Neural progenitor cell (in vitro differentiated cells): ENCODE measurements at regions not wholly inside any gene's neighbourhood (a gene's known extent, or its start where the extent isn't known, plus 50 kb on each side); places are given as distances from the start of the nearest gene placed in this dataset.

Source experiments
- DNase-seq: peaks from one replicate; pipeline ENCODE4 v3.0.0-alpha.2; 2016; ENCODE audit warnings: low spot score
- H2AFZ ChIP-seq: fragments of 200-600 bp; sonication (generic); replicated peaks from 2 replicates; pipeline ENCODE4 v1.6.1; 2016; ENCODE audit warnings: antibody characterized with exemption
- H3F3A ChIP-seq: fragments of 200-600 bp; sonication (generic); 2 replicates; pipeline ENCODE4 v1.6.1; 2016; ENCODE audit warnings: antibody characterized with exemption, low read depth
- H3K27ac ChIP-seq: fragments of 200-600 bp; sonication (generic); 2 replicates; pipeline ENCODE4 v1.5.1; 2016; ENCODE audit warnings: mild to moderate bottlenecking
- H3K27me3 ChIP-seq: fragments of 200-600 bp; sonication (generic); 2 replicates; pipeline ENCODE4 v1.6.1; 2016; ENCODE audit warnings: mild to moderate bottlenecking, moderate library complexity
- H3K36me3 ChIP-seq: fragments of 200-600 bp; sonication (generic); 2 replicates; pipeline ENCODE4 v1.5.1; 2016
- H3K4me1 ChIP-seq: fragments of 200-600 bp; sonication (generic); 2 replicates; pipeline ENCODE4 v1.6.1; 2016; ENCODE audit warnings: mixed run types
- H3K4me2 ChIP-seq: fragments of 200-600 bp; sonication (generic); 2 replicates; pipeline ENCODE4 v1.6.1; 2016
- H3K4me3 ChIP-seq: fragments of 200-600 bp; sonication (generic); 2 replicates; pipeline ENCODE4 v1.5.1; 2016
- H3K79me2 ChIP-seq: fragments of 200-600 bp; sonication (generic); 2 replicates; pipeline ENCODE4 v1.6.1; 2016; ENCODE audit warnings: low read depth
- H3K9ac ChIP-seq: fragments of 200-600 bp; sonication (generic); 2 replicates; pipeline ENCODE4 v1.6.1; 2016
- H3K9me3 ChIP-seq: fragments of 200-600 bp; sonication (generic); 2 replicates; pipeline ENCODE4 v1.5.1; 2016; ENCODE audit warnings: low read depth
- H4K20me1 ChIP-seq: fragments of 200-600 bp; sonication (generic); 2 replicates; pipeline ENCODE4 v1.6.1; 2016; ENCODE audit warnings: low read depth
- H3K27ac Mint-ChIP-seq: 3 replicates; pipeline ENCODE4 v1.8.0; 2021; ENCODE audit warnings: mixed read lengths
- H3K27me3 Mint-ChIP-seq: 2 replicates; pipeline ENCODE4 v1.8.0; 2022; ENCODE audit warnings: low read depth, mild to moderate bottlenecking, inconsistent platforms, moderate library complexity, mixed read lengths; ENCODE audit not compliant: insufficient read depth
- H3K36me3 Mint-ChIP-seq: 3 replicates; pipeline ENCODE4 v1.8.0; 2021; ENCODE audit warnings: mixed read lengths
- H3K4me1 Mint-ChIP-seq: 3 replicates; pipeline ENCODE4 v1.8.0; 2021; ENCODE audit warnings: mixed read lengths
- H3K4me3 Mint-ChIP-seq: 3 replicates; pipeline ENCODE4 v1.8.0; 2021; ENCODE audit warnings: mild to moderate bottlenecking, moderate library complexity, mixed read lengths
- H3K9me3 Mint-ChIP-seq: 3 replicates; pipeline ENCODE4 v1.8.0; 2020; ENCODE audit warnings: mixed read lengths
- EZH2 ChIP-seq: fragments of 200-600 bp; sonication (generic); IDR thresholded peaks from 2 replicates; pipeline ENCODE4 v1.6.1; 2017; ENCODE audit warnings: antibody characterized with exemption, mild to moderate bottlenecking, moderate library complexity
- EZH2phosphoT487 ChIP-seq: fragments of 200-600 bp; sonication (generic); IDR thresholded peaks from 2 replicates; pipeline ENCODE4 v1.6.1; 2017; ENCODE audit warnings: antibody characterized with exemption
- TF ChIP-seq, protein P1 (sequence below): fragments of 200-600 bp; sonication (generic); IDR thresholded peaks from 2 replicates; pipeline ENCODE4 v1.5.1; 2017; ENCODE audit warnings: antibody characterized with exemption, mild to moderate bottlenecking

GRCh38 chr4:134687646-134688628 is 486.3 kb upstream of the PABPC4L start:
- no peaks in the 10 kb centered on the region for H3K36me3 Mint-ChIP-seq
- DNase-seq: no peak
- Histone ChIP-seq H3K9ac (no peak overlapping the region), H3K27me3 (no peaks in the 10 kb centered on the region), H3K36me3 (no peaks in the 10 kb centered on the region), H3K4me2 (no peak overlapping the region), H3K27ac (no peak overlapping the region), H3F3A (no peaks in the 10 kb centered on the region), H3K4me3 (no peak overlapping the region), H2AFZ (no peak overlapping the region), H3K9me3 (no peaks in the 10 kb centered on the region), H3K4me1 (no peaks in the 10 kb centered on the region), H4K20me1 (no peaks in the 10 kb centered on the region), H3K79me2 (no peaks in the 10 kb centered on the region)
- peaks cover 5% of the 10 kb centered on the region for H3K9me3 Mint-ChIP-seq
- no peaks in the 10 kb centered on the region for H3K27me3 Mint-ChIP-seq
- TF ChIP-seq EZH2: no peak
- no peak for TF ChIP-seq EZH2phosphoT487
- TF ChIP-seq, protein P1, sequence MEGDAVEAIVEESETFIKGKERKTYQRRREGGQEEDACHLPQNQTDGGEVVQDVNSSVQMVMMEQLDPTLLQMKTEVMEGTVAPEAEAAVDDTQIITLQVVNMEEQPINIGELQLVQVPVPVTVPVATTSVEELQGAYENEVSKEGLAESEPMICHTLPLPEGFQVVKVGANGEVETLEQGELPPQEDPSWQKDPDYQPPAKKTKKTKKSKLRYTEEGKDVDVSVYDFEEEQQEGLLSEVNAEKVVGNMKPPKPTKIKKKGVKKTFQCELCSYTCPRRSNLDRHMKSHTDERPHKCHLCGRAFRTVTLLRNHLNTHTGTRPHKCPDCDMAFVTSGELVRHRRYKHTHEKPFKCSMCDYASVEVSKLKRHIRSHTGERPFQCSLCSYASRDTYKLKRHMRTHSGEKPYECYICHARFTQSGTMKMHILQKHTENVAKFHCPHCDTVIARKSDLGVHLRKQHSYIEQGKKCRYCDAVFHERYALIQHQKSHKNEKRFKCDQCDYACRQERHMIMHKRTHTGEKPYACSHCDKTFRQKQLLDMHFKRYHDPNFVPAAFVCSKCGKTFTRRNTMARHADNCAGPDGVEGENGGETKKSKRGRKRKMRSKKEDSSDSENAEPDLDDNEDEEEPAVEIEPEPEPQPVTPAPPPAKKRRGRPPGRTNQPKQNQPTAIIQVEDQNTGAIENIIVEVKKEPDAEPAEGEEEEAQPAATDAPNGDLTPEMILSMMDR: no peak
- H3K4me3 Mint-ChIP-seq: no peak overlapping the region
- no peaks in the 10 kb centered on the region for H3K4me1 Mint-ChIP-seq
- H3K27ac Mint-ChIP-seq: no peak overlapping the region

DNA sequence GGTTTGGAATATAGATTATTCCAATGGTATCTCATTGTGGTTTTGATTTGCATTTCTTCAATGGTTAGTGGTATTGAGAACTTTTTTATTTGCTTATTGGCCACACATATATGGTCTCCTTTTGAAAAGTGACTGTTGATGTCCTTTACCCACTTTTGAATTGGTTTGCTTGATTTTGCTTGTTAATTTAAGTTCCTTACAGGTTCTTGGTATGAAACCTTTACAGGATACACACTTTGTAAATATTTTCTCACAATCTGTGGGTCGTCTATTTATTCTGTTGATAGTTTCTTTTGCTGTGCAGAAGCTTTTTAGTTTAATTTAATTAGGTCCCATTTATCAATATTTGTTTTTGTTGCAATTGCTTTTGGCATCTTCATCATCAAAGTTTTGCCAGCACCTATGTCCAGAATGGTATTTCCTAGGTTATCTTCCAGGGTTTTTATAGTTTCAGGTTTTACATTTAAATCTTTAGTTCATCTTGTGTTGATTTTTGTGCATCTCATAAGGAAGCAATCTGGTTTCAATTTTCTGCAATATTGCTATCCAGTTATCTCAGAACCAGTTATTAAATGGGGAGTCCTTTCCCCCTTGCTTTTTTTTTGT is 475.7 kb upstream of the PABPC4L start:
- Mint-ChIP-seq H3K9me3 (peaks cover 2% of the 10 kb centered on the region), H3K36me3 (no peaks in the 10 kb centered on the region), H3K27me3 (no peaks in the 10 kb centered on the region), H3K4me3 (no peak overlapping the region), H3K27ac (no peak overlapping the region), H3K4me1 (no peaks in the 10 kb centered on the region)
- H3K4me2 ChIP-seq: no peak overlapping the region
- H3K9ac ChIP-seq: no peak overlapping the region
- no peaks in the 10 kb centered on the region for H3K36me3 ChIP-seq
- no peaks in the 10 kb centered on the region for H4K20me1 ChIP-seq
- no peaks in the 10 kb centered on the region for H3K27me3 ChIP-seq
- no peaks in the 10 kb centered on the region for H3F3A ChIP-seq
- H3K4me1 ChIP-seq: no peaks in the 10 kb centered on the region
- H3K27ac ChIP-seq: no peak overlapping the region
- no peak overlapping the region for H3K4me3 ChIP-seq
- H3K9me3 ChIP-seq: no peaks in the 10 kb centered on the region
- no peaks in the 10 kb centered on the region for H3K79me2 ChIP-seq
- no peak for DNase-seq
- TF ChIP-seq EZH2phosphoT487 (no peak), EZH2 (no peak)
- no peak overlapping the region for H2AFZ ChIP-seq

DNA sequence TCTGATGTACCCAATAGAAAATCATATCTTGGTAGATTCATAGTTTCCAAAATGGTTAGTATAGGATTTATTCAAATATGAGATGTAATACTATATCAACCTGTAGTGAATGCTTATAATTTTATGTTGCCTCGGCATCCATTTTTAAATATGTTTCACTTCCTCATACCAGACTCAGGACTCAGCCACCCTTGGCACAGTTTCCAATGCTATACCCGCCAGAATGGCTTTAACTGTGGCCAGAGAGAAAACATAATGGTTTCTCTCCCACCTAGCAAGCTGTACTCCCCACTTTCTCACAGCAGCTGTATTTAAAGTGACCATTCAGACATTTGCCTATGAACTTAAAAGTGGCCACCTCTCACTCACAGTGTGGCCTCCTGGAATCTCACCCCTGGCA is 466.6 kb upstream of the PABPC4L start:
- H3K27ac Mint-ChIP-seq: no peak overlapping the region
- no peaks in the 10 kb centered on the region for H3K4me1 Mint-ChIP-seq
- no peaks in the 10 kb centered on the region for H3K36me3 Mint-ChIP-seq
- Histone ChIP-seq H3K4me2 (no peak overlapping the region), H2AFZ (no peak overlapping the region), H3K9me3 (no peaks in the 10 kb centered on the region), H3K9ac (no peak overlapping the region), H4K20me1 (no peaks in the 10 kb centered on the region), H3K36me3 (no peaks in the 10 kb centered on the region), H3K79me2 (no peaks in the 10 kb centered on the region), H3K4me3 (no peak overlapping the region), H3K4me1 (no peaks in the 10 kb centered on the region), H3K27ac (no peak overlapping the region), H3K27me3 (no peaks in the 10 kb centered on the region), H3F3A (no peaks in the 10 kb centered on the region)
- H3K4me3 Mint-ChIP-seq: no peak overlapping the region
- no peaks in the 10 kb centered on the region for H3K9me3 Mint-ChIP-seq
- no peaks in the 10 kb centered on the region for H3K27me3 Mint-ChIP-seq
- DNase-seq: no peak
- TF ChIP-seq EZH2phosphoT487: no peak
- TF ChIP-seq, protein P1: no peak
- TF ChIP-seq EZH2: no peak
